Stimulated activated CD4-positive, alpha-beta T cell treated with anti-CD3 and anti-CD28 coated beads, TNF-alpha, amount 100 ng/mL, for 4 hours (primary cell): ENCODE measurements at regions not wholly inside any gene's neighbourhood (a gene's known extent, or its start where the extent isn't known, plus 50 kb on each side); places are given as distances from the start of the nearest gene placed in this dataset.
"Not testable (repeated sequence)": the region's sequence is repeated elsewhere in the genome, so short reads cannot be mapped to it uniquely, and the experiment has no call there.

Experiments used
- DNase-seq, 3 experiments: peaks; one replicate each; pipeline ENCODE4 v3.0.0-alpha.2; 2020; ENCODE audit warnings: low read depth in 3 of 3

DNA sequence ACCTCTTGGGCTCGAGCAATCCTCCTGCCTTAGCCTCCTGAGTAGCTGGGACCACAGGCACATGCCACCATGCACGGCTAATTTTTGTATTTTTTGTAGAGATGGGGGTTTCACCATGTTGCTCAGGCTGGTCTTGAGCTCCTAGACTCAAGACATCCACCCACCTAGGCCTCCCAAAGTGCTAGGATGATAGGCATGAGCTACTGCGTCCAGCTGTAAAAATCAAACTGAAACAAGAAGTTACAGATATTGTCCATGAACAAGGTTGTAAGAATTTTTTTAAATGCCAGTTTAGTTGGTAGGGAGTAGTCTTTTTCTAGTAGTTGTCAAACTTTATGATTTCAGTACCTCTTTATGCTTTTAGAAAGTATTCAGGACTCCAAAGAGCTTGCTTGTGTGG is 424.4 kb upstream of the PMFBP1 start:
- no peak for DNase-seq

DNA sequence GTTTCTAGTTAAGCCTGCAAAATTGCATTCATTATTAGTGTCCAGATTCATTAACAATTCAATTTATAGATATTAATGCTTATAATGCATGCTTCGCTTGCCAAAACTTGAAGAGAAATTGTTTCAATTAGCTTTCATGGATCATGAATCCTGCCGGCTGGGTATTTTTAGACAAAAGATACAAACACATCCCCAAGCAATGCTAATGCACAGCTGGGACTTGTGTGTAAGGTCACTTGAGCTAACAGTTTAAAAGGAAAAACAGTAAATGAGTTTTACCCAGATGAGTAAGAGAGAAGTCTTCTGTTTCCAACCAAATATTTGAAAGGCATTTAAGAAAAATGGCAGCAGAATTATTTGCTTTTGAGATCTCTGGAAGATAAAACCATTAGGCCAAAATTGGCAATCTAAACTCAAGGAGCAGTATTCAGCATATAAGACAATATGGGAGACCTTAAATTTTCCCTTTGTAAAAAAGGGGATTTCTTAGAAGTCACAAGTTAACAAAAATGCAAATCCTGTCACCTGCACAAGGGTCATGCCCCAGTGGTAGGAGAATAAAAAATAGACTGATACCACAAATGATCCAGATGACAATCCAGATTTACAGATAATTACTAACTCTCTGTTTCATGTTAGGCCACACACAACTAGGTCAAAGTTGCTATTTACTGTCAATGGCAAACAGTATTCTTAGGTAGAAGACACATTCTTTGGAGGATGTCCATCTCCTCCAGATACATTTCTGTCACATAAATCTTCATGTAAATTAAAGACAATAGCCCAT is 418.4 kb upstream of the PMFBP1 start:
- no peak for DNase-seq

DNA sequence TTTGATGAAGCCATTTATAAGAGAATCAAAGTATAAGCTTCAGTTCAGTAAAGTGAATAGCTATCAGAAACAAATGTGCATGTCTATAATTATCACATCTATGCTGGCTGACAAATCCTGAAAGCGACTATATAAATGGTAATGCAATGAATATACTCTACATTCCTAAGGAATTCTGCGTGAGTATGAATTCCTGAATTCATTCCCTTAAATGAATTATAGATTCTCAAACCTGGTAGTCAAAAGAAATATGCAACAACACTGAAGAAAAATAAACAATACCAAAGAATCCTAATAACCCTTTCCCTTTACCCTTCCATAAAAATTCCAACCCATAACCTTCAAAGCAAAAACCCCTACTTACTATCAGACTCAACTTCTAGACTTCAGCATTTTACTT is 416.6 kb upstream of the PMFBP1 start:
- DNase-seq, result no peak

DNA sequence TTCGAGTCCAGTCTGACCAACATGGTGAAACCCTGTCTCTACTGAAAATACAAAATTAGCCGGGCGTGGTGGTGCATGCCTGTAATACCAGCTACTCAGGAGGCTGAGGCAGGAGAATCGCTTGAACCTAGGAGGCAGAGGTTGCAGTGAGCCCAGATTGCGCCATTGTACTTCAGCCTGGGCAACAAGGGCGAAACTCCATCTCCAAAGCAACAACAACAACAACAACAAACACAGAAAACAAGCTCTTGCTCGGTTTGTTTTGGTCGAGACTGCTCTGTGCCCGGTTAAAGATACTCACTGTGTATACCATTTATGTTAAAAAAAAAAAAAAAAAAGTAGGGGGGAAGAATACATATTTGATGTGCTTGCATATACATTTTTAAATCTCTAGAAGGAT is 406.1 kb upstream of the PMFBP1 start:
- not testable (repeated sequence) for DNase-seq

DNA sequence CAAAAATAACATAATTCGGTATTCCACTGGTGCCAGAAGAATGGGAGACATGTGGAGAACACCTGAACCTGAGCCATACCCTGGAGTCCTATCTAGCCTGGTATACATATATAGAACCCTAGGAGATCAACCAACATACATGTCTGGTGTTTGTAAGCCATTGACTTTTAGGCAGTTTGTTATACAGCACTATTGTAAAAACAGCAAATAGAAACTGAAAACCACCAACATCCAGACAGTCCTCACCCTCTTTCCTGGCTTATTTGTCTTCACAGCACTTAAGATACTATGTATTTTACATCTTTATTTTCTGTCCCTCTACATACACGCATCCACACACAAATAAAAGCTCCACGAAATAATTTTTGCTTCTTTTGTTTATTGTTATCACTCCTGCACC is 404.2 kb upstream of the PMFBP1 start:
- no peak for DNase-seq

DNA sequence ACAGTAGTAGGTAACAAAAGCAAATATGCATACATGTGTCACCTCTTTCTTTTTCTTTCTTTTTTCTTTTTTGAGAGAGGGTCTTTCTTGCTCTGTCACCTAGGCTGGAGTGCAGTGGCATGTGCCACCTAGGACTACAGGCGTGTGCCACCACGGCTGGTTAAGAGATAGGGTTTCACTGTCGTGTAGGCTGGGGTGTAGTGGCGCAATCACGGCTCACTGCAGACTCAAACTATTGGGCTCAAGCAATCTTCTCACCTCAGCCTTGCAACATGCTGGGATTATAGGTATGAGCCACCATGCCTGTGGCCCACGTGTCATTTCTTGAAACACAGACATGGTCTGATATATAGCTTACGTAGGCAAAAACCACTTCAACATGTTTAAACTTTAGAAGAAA is 397.7 kb upstream of the PMFBP1 start:
- no peak for DNase-seq

DNA sequence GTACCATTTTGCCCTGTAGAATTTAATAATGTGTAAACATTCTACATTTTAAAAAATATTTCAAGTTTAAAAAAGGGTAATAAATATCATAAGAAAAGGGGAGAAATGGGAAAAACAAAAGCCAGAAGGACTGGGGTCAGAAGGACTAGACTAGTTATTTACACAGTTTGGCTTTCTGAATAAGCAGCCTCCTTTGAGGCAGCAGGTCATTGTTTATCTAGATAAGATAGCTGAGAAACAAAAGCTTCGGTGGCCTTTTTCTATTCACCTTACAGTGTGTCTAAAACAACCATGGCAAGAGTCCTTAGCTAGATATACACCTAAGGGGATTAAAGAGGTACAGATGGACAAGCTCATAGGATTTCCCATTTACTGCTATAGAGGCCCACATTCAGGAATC is 396.5 kb upstream of the PMFBP1 start:
- no peak for DNase-seq

DNA sequence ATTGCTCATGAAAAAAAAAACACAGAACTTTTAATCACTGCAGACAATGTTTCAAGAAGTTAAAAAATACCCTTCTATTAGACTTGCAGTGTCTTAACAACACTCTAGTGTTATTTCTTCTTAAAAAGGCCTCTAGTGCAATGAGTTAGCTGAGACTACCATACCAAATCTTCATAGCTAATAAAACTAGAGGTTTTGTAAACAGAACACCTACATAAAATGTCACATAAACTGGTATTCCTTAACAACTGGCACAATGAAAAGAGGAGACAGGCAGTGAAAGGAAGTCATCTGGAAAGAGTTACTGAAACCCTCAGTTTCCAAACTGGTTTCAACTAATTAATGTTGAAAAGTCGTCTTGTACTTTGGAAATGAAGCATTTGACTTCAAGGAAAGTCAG is 394.2 kb upstream of the PMFBP1 start:
- DNase-seq, result no peak

DNA sequence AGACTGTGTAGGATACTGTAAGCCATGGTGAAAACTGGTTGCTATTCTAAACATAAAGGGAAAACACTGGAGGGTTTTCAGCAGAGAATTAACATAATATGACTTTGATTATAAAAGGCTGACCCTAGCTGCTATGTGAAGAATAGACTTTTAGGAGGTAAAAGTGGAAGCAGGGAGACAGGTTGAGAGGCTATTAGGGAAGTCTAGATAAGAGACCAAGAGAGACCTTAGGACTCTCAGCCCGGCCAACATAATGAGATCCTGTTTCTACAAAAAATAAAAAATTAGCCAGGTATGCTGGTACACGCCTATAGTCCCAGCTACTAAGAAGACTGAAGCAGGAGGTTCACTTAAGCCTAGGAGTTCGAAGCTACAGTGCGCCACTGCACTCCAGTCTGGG is 393.2 kb upstream of the PMFBP1 start:
- DNase-seq, result no peak

DNA sequence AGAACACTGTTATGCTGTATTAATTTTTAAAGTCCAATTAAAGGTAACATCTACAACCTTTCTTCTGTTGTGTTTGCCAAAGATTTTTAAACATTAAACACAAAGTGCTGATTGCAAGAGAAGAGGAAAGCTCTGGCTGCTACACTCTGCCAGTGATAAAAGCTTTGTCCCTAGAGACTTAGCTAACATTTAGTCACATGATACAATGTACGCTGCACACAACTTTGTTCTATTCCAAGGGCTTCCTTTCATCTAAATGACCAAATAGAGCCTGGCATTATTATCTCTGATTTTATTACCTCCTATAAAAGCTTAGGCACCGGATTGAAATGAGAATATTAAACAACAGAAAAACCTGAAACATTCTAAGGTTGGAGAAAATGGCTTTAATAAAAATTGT is 388.7 kb upstream of the PMFBP1 start:
- DNase-seq, result no peak

DNA sequence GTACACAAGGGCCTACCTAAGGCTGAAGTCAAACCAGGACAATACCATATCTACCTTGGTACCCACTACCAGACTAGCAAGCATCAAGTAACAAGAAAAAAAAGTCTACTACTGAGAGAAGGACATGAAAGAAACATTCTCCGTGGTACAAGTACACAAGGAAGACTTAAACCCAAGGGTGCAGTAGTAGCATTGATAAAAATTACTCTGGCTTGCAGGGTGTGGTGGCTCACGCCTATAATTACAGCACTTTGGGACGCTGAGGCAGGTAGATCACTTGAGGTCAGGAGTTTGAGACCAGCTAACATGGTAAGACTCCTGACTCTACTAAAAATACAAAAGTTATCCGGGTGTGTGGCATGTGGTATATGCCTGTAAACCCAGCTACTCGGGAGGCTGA is 386.5 kb upstream of the PMFBP1 start:
- no peak for DNase-seq

DNA sequence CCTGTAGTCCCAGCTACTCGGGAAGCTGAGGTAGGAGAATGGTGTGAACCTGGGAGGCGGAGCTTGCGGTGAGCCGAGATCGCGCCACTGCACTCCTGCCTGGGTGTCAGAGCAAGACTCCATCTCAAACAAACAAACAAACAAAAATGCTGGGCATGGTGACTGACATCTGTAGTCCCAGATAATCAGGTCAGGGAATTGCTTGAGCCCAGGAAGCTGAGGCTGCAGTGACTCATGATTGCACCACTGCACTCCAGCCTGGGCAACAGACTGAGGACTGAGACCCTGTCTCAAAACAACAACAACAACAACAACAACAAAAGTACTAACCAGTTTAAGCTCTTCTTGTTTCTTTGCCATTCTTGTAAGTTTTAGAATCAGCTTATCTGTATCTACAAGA is 383.0 kb upstream of the PMFBP1 start:
- no peak for DNase-seq

DNA sequence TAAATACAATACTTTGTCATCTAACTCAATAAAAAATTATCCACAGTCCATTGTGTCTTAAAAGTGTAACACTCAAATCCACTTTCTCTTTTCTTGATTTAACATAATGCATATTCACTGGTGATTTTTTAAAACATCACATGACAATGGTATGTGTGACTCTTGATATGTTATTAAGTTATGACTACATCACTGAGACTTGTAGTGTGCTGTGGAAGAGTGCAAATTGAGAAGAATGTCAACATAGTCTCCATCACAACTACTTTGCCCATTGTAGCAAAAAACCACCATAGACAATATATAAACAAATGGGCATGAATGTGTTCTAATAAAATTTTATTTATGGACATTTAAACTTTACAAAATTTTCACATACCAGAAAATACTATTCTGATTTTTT is 380.7 kb upstream of the PMFBP1 start:
- DNase-seq, result no peak

DNA sequence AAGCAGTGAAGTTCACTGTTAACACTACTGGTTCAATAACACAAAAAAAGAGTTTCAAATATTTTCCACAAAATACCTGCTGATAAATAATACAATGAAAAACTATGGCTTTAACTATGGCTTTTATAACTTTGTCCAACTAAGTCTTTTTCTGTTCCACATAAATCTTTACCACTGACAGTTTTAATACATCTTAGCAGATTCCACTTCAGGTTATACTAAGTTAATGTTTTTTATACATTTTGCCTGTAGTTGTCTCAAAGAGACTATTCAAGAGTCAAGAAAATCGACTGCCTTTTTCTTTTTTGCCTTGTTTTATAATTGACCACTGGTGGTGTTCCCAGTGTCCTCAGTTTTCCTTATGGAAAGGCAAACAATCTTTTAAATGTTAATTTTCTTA is 379.7 kb upstream of the PMFBP1 start:
- DNase-seq, result no peak

DNA sequence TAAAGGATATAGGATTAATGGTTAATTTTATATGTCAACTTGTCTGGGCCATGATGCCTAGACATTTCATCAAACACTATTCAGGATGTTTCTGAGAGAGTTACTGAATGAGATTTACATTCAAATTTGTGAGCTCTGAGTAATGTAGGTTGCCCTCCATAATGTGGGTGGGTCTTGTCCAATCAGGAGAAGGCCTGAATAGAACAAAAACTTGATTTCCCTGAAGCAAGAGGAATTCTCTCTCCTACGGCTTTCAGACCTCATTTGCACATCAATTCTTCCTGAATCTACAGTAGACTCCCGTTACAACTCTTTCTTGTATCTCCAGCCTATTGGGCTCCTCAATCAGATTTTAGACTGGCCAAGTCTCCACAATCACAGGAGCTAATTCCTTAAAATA is 377.9 kb upstream of the PMFBP1 start:
- no peak for DNase-seq

DNA sequence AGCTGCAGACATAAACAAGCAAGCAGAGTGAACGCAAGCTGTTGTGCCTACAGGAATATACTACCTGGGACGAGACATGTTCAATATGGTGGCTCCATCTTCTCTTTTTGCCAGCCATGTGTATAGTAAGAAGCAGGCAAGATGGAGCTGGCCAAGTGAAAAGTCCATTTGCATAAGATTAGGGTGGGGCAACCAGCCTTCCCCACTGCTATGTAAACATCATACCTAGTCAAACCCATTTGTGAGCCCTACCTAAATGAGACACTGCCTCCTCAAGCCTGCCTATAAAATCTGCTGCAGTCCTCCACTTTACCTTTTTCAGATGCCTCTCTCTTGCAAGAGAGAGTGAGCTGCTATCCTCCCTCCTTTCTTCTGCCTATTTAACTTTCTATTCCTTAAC is 370.1 kb upstream of the PMFBP1 start:
- DNase-seq, result no peak

DNA sequence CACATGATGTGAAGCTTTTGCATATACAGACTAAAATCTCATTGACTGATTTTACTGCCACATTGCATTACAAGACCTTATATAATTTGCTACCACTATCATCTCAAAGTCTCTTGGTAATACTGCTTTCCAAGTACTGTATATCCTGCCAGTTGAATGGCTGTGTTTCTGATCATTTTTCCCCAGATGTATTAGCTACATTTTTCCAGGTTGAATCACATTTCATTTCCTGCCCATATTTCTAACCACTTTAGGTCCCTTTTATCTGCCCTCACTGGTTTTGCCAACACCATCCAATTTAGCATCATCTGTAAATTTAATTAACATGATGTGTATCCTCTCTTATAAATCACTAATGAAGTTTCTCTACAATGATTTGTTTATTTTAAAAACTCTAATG is 365.7 kb upstream of the PMFBP1 start:
- DNase-seq, result no peak

DNA sequence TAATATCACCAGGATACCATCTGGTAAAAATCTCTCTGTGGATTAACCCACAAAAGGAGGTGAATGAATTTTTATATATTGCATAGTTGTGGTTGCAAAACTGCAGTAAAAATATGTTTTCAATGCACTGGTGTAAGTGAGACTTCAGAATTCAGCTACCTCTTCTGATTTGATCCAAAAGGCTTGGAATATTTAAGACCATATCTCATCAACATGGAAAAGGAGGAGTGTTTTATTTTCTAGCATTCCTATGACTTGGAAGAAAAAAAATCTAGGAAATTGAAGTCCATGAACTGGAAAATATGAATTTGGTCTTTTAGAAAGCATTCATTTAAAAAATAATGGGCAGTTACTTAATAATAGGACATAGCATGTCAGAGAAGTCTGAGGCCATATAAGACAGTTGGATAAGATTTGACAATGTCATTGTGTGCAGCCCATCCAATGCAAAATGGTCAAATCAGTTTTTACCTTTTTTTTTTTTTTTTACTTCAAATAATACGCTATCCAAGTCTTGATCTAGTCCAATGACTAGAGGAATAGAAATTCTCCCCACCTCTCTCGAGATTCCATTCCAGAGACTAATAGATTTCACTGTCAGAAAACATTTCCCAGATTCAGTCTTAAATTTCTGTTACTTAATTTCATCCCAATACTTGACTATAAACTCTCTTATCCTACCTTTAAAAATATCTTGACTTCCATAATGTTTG is 364.9 kb upstream of the PMFBP1 start:
- DNase-seq, result no peak

DNA sequence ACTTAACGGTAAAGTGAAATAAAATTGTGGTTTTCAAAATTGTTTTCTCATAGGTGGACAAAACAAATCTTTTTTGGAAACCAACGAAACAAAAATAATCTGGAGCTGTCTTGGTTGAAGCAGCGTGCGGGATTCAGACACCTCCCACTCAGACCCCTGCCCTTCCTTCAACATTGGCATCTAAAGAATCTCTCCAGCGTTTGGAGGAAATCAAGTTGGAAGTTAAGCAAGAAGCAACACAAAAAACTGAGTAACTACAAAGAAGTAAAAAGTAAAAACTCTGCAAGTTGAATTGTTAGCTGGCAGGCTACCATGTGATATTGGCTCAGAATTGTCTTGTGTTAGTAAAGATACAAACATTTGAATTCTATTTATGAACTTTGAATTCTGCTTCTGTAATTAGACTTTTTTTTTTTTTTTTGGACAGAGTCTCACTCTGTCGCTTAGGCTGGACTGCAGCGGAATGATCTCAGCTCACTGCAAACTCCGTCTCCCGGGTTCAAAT is 361.0 kb upstream of the PMFBP1 start:
- no peak for DNase-seq

DNA sequence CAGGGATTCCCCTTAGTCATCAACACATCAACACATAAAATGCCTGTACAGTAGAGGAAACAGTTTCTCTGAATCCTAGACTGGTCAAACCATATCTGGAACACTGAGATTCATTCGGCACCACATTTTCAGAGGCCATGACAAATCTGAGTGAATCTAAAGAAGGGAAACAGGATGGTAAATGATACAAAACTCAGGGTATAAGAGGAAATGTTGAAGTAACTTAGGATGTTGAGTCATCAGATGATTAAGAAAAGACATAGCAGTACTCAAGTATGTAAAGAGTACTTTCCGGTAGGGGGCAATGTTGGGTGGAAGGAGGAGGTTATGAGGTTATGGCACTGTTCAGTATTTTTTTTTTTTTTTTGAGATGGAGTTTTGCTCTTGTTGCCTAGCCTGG is 358.5 kb upstream of the PMFBP1 start:
- no peak for DNase-seq

DNA sequence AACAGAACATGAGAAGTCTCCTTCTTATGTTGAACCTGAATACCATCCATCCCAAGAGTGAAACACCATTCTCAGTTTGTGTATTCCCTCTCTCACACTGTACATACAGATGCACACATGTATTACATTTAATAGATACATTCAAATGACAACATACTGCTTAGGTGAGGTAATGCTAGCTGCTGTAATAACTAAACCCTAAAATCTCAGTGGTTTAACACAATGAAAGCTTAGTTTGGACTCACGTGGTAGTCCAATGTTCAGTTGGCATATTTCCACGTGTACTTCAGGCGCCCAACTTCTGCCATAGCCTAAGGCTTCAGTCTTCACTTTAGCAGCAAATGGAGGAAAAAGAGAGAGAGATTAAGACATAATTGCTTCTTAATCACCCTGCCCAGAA is 351.1 kb upstream of the PMFBP1 start:
- DNase-seq, result no peak

DNA sequence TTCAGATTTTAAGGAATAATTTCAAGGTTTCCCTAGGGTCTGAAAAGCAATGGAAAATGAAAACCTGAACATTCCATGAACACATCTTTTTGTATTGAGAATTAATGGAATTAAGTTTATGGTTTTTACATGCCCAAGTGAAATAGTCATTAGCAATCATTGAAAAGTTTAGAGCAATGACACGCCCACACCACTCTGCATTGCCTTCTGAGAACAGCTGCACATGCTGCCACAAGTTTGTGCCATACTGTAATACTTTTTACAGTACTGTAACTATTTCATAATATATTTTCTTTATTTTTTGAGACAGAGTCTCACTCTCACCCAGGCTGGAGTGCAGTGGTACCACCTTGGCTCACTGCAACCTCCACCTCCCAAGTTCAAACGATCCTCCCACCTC is 345.2 kb upstream of the PMFBP1 start:
- no peak for DNase-seq

DNA sequence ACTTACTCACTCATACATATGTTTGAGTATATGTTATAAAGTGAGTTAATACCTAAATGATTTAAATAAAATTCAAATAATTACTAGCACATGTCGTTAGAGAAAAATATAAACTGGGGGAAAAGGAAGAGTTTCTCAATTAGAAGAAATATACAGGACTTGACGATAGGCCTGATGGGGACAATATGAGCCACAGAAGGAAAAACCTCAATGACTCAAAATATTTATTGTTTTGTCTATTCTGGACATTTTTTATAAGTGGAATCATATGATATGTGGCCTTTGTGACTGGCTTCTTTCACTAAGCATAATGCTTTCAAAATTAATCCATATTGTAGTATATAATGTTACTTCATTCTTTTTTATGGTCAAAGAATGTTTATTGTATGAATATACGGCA is 339.2 kb upstream of the PMFBP1 start:
- no peak for DNase-seq

DNA sequence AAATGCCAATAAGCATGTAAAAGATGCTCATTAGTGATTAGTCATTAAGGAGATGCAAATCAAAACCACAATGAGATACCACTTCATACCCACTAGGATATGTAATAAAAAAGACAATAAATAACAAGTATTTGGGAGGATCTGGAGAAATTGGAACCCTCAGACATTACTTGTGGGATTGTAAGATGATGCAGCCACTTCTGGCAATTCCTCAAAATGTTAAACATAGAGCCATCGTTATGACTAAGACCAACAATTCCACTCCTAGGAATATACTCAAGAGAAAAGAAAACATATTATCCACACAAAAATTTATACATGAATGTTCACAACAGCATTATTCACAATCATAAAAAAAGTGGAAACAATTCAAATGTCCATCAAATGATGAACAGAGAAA is 336.2 kb upstream of the PMFBP1 start:
- no peak for DNase-seq
